HG03520 (cell line): ENCODE measurements at regions not wholly inside any gene's neighbourhood (a gene's known extent, or its start where the extent isn't known, plus 50 kb on each side); places are given as distances from the start of the nearest gene placed in this dataset.

ENCODE experiments used
- ATAC-seq: cut with Tn5 transposase; IDR thresholded peaks from one replicate; pipeline ENCODE4 v1.9.1; 2021; ENCODE audit warnings: mild to moderate bottlenecking, moderate library complexity; ENCODE audit not compliant: unreplicated experiment

DNA sequence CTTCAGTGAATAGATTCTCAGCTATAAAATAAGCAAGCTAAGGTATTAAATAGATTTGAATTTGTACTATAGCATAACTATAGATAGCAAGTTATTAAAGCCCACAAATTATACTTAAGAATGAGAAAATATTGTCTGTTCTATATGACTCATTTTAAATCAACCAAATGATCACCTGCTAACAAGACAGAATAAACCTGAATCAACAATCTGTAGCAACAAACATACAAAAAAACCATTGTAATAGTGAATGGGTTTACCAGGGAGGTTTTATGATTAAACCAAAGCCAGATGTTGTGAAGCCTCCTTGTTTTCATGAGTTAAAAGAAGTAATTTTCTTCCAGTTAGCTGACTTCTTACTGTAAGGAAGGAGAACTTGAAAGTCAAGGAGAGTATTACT lies 71.9 kb upstream of the HTR1B start:
- no peak for ATAC-seq

DNA sequence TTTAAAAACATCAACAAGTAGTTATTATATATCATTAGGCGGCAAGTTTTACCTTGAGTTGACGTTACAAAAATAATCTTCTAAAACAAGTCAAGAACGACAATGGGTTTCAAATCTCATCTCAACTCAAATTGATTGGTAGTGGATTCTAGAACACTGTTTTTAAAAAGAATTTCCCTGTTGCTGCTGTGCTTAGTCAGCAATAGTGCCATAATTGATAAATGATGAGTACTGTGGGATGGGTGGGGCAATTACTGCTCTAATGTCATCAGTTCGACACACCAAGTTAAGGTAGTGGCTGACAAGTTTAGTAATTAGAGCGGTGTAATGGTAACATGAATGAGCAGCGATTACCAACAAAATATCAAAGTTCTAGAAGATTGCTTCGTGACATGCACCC lies 73.4 kb upstream of the HTR1B start:
- ATAC-seq: no peak

DNA sequence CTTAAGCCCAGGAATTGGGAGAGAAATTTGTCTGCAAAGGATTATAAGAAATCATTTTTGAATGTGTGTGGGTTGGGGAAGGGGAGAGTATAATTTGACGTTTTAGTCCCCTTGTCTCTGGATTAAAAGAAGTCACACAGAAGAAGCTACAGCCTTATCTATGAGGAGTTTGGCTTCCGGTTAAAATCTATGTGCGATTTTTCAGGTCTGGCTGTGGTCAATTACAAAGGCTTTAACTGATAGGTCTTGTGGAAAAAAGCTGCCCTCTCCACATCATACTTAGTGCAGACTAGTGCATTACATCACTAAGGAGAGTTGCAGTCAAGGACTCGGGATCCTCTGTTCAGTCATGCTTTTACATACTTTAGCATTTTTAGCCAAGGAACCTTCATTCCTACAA lies 80.3 kb upstream of the HTR1B start:
- no peak for ATAC-seq

DNA sequence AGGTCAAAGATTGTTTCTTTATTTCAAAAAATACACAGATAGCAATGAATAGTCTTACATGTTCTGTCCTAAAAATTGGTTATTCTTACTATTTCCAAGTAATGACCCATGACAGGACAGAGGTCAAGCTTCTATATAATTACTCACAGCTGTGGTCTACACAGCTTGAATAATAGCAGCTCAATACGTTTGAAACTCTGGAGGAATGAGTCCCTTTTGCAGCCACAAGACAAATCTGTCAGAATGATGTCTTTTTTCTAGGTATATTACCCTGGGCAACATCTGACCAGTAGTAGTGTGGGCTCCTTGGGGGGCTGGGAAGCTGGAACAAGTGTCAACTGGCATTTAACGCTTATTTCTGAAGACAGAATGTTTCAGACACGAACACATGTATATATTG lies 84.9 kb upstream of the HTR1B start:
- ATAC-seq: no peak

DNA sequence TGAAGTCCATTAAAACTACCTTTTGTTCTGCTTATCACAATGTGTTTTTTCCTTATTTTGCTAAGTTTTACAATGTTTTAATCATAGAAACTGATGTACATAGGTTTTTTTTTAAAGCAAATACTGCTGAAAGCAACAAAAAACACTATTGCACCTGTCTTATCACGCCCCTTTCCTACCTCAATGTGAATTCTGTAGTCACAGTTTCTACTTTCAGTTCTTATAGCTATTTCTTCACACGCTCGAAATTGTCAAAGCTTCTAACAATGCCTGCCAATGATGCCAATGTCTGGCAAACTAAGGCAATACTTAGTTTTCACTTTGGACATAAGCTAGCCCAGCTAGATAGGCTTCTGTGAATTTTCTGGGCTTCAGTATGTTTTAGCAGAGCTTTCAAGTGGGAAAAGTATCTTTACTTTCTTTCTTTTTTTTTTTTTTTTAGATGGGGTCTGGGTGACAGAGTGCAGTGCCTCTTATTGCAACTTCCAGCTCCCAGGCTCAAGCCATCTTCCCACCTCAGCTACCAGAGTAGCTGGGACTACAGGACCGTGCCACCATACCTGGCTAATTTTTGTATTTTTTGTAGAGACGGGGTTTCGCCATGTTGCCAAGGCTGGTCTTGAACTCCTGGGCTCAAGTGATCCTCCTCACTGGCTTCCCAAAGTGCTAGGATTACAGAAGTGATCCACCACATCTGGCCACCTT lies 85.5 kb upstream of the HTR1B start:
- ATAC-seq: no peak

DNA sequence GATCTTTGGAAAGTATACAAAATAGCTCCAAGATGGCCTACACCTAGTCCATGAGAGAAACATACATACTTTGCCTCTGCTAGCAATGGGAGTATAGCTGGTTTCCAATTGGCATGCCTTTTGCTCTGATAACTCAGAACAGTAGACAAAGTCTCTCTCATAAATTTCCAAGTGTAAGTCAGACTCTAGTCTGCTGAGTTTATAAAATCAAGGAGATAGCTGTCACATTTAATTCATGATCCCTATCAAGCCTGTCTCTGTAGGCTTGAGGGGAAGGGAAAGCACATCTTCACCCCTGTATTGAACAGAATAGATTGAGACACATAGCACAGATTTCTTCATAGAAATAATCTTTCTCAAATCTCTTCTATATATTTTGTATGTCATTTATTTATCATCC lies 87.8 kb upstream of the HTR1B start:
- ATAC-seq: no peak

DNA sequence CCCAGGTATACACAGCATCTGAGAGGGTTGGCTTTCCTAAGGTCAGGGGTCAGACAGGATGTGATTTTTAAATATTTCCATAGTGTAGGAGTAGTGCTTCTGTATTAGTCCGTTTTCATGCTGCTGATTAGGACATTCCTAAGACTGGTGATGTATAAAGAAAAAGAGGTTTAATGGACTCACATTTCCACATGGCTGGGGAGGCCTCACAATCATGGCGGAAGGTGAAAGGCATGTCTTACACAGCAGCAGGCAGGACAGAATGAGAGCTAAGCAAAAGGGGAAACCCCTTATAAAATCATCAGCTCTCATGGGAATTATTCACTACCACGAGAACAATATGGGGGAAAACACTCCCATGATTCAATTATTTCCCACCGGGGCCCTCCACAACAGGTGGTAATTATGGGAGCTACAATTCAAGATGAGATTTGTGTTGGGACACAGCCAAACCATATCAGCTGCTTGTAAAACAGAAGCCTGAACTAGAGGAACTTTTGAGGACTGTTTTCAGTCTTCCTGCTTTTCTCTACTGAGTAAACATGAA lies 91.0 kb upstream of the MEI4 start:
- ATAC-seq: no peak

DNA sequence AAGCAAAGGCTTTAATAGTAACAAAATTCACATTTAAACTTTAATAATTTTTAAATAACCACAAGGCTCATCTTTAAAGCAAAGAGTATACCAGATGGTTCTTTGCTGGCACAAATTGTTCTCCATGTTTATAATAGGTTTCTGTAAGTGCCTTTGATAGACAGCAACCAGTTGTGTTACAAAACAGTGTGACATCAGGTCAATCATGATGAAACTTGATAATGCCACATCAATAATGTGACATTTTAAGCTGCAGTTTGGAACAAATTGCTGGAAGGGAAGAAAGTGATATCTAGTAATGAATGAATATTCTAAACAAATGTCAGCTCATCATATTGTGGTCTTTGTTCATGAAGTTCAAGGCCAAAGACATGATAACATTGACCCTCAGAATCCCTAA lies 87.5 kb upstream of the MEI4 start:
- no peak for ATAC-seq

DNA sequence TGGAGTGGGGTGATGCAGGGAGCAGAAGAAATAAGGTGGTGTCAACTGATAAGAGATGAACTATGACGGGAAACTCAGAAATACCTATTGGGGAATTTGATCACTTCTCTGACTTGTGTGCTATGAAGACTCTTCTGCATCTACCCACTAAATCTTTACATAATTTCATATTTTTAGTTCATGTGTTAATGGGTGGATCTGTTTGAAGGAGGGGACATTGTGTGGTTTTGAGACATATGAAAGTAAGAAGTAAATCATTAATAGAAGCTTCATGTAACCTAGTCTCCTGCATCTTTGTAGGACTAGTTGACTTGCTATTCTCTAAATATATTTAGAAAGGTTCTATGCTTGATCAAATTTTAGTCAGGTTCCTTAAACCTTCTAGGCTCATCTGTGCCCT lies 86.6 kb upstream of the MEI4 start:
- no peak for ATAC-seq

DNA sequence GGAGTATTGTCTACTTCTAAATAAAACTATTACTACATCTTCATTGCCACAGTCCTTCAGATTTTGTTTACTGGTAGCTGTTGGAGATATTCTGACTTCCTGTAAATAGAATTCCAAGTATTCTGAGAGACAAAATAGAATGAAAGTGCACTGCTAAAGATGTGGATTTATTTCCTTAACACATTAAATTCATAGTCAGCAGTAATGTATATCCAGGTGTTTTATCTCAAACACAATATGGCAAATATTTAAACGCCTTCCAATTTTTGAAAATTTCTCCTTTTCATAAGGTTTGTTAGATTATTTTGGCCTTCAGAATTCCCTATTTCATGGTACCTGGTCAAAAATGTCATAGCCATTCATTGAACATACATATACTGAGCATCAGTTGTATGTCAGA lies 84.3 kb upstream of the MEI4 start:
- no peak for ATAC-seq

DNA sequence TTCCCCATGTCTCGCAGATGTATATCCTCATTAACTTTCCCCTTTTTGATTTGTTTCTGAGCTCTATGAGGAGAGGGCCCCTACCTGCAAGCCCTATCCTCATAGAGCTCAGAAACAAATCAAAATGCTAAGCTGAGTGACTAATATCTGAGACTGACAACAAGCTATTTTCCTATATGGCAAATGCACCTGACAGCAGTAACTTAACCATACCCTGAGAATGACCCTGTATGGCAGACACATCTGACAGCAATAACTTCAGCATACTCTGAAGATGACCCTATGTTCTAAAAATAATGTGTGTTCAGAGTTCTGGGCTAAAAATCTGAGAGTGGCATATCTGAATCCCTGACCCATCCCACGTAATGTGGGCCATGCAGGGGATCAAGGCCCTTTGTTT lies 79.0 kb upstream of the MEI4 start:
- no peak for ATAC-seq

DNA sequence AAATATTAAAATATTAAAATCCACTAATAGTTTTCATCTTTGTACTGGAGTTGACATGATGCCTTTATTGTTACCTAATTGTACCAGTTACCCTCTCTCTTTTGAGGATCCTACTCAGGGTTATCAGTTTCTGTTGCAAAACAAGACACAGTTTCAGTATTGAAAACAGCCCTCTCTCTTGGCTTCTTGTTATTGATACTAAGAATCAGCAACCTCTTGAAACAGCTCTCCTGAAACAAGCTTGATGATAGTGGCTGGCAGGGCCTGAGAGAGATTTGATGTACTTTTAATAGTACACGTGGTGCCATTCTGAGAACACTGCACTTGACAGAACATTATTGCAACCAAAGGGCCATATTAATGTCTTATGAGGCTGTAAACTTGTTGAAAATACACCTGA lies 64.9 kb upstream of the MEI4 start:
- ATAC-seq: peak; percentile 79
